ENCODE measurements at regions not wholly inside any gene's neighbourhood (a gene's known extent, or its start where the extent isn't known, plus 50 kb on each side); places are given as distances from the start of the nearest gene placed in this dataset.

GRCh38 chr18:44080054-44080453 is 600.6 kb upstream of the SETBP1 start:
- no peak for DNase-seq

- DNase-seq = no peak
Measured at GRCh38 chr18:44089732-44090131, 591.0 kb upstream of the SETBP1 start.

GRCh38 chr18:44090453-44090852 is 590.2 kb upstream of the SETBP1 start:
- no peak for DNase-seq

GRCh38 chr18:44093253-44093652 is 587.4 kb upstream of the SETBP1 start:
- no peak for DNase-seq

DNA sequence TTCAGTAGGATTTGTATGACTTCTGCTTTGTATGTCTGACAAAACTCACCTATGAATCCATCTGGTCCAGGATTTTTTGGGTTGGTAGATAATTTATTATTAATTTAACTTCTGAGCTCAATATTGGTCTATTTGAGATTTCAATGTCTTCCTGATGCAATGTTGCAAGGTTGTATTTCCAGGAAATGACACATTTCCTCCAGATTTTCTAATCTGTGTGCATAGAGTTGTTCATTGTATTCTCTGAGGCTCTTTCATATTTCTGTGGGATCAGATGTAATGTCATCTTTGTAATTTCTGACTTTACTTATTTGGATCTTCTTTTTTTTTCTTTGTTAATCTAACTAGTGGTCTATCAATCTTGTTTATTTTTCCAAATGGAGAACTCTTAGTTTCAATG is 584.7 kb upstream of the SETBP1 start:
- DNase-seq = no peak

GRCh38 chr18:44098551-44099098 is 582.1 kb upstream of the SETBP1 start:
- no peak for DNase-seq

- no peak for DNase-seq
Measured at GRCh38 chr18:44107187-44107586, 573.5 kb upstream of the SETBP1 start.

DNA sequence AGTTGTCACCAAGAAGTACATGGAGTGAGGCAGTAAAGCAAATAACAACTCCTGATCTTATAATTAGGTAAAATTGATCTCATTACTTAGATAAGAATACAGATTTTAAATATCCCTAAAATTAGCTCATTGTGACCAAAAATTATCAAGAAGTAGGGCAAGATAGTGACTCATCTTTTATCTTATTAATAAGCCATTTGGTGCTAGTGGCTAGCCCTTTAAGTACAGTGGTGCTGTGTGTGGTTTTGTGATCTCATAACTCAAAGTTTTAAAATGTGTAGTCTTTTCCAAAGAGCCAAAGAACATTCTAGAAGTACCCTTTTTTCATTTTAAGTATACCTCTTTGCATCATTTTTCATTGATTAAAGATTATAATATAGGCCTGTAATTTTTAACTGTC is 569.4 kb upstream of the SETBP1 start:
- no peak for DNase-seq

DNA sequence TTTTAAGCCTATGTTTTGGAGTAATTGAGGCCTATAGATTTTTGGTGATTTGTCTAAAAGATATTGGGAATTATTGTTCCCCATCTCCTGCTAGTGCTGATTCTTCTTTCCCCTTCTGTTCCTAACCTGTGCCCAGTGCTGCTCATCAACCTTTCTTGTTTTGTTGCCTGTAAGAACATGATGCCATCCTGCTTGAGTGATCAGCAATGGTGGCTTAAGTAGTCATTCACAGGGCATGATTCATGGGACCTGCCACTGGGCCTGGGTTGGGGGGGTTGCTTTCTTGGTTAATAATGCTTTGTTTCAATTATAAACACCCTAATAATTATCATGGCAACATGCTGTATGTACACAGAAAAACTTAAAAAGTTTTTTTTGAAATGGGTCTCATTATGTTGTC is 562.9 kb upstream of the SETBP1 start:
- DNase-seq = no peak

GRCh38 chr18:44119607-44120006 is 561.1 kb upstream of the SETBP1 start:
- no peak for DNase-seq

GRCh38 chr18:44123743-44124142 is 556.9 kb upstream of the SETBP1 start:
- DNase-seq = no peak

DNA sequence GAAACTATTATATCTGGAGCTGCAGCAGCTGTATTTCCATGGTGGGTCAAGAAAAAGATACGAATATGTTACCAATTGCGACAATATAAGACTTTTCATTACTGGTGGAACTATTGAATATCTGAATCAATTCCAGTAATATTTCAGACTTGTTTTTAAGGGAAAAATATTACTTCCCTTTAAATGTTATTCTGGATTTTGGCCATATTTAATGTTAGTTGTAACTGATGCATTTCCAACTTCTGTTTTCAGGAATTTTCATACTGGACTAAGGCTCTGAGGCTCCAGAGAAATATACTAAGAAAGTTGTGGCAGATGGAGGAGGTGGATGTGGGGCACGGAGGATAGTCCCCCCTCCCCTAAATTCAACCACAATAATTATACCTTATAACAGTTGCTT is 555.2 kb upstream of the SETBP1 start:
- DNase-seq = no peak

GRCh38 chr18:44126598-44126997 is 554.1 kb upstream of the SETBP1 start:
- DNase-seq = no peak

DNA sequence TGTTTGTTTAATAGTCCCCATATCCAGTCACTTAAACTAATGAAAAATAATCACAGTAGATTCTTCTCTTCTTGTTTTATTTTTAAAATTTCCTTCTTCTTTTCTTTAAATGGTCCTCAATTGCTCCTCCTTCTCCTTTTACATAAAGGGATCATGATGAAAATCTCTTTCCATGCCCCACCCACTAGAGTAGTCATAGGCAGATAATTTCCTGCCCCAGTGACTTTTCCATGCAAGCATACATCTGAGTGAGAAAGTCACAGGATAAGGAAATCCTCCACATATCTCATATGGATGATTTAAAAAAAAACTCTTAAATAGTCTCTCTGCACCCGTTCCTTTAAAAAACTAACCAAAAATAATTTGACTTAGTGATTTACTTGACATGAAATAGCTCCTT is 552.3 kb upstream of the SETBP1 start:
- no peak for DNase-seq

DNA sequence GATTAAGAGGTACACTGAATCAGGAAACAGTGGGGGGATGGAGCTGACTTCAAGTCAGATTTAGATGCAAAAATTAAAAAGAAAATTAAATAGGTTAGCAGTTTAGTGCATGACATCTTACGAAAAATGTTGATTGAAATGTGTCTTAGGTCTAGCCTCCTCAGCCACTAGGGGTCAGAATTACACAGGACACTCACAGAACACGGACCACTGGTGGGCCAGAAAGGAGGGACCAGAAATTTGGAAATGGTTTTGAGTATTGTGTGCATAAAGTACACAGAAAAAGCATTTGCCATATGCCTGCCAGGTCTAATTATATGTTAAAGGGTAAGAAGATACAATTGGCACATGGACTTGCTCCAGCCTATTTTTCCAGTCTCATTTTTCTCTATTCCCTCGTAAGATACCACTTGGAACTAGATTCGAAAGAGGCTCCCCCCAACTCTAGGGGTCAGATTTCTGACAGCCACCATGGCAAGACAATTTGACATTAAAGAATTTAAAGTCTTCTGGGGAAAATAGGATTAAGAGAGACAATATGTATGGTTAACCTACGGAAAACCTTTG is 550.2 kb upstream of the SETBP1 start:
- DNase-seq = no peak

- no peak for DNase-seq
Measured at GRCh38 chr18:44133483-44133882, 547.2 kb upstream of the SETBP1 start.

GRCh38 chr18:44134447-44134846 is 546.2 kb upstream of the SETBP1 start:
- no peak for DNase-seq

DNA sequence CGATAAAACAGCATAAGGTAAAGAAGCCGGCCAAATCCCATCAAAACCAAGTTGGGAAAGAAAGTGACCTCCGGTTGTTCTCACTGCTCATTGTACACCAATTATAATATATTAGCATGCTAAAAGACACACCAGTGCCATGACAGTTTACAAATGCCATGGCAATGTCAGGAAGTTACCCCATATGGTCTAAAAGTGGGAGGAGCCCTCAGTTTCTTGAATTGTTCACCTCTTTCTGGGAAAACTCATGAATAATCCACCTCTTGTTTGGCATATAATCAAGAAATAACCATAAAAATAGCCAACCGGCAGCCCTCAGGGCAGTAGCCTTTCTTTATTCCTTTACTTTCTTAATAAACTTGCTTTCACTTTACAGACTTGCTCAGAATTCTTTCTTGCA is 544.9 kb upstream of the SETBP1 start:
- no peak for DNase-seq

DNA sequence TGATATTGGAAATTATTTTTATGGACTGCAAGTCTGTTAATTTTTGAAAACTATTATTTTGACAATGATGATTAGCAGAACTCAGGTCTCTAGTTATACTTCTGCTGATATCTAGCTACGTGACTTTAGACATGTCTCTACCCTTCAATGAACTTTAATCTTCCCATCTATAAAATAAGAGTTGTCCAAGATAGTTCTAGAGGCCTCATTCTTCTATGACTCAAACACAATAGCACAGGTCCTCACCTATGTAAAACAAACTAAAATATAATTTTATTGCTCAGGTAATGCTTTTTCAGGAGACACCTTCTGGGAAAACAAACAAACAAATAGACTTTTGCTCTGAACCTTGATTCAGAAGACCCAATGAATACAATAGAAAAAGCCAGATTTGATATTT is 544.4 kb upstream of the SETBP1 start:
- no peak for DNase-seq

DNA sequence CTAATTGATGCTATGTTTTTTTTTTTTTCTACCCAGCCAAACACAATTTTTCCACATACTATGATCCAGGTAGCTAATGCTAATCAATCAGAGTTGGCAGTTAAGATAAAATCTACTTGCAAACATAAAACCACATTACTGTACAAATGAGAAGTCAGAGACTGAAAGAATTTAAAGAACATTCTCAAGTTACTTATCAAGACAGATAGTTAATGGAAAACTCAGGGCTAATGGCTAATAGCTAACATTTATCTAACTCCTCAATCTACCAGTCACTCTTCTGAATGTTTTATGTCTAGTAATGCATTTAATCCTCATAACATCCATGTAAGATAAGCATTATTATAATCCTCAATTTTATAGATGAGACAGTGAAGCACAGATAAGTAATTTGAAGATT is 537.6 kb upstream of the SETBP1 start:
- DNase-seq = no peak

DNA sequence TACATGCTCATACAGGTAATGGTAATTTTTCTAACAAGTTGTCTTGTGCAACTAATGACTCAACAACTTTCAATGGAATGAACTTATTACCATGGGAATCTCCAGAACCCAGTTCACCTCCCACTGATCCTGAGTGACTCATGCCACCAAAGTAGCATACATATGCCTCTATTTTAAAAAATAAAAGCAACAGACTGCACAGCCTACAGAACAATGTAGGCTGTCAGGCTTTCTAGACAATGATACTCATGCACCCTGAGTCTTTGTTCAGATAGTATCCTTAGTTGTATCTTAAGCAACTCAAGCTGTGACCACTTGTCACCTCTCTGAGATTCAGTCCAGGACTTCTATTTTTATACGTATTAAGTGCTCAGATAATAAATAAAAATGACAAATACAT is 531.0 kb upstream of the SETBP1 start:
- DNase-seq = no peak

GRCh38 chr18:44153981-44154380 is 526.7 kb upstream of the SETBP1 start:
- no peak for DNase-seq

DNA sequence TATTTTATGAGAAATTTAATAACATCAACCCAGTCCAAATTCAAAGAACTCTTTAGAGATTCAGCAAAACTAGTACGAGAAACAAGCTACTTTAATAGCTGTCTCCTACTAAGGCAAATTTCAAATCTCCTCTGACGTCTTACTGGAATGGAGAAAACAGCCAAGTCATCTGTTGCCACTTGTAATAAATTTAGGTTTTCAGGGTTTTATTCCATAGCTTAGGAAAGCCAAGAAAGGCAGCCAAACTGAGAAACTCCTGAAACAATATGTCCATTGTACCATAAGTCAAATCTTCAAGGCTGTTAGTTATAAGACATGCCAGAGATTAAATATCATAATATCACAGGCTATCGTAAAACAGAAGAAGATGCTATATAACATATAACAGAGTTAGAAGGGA is 524.6 kb upstream of the SETBP1 start:
- DNase-seq = no peak

DNA sequence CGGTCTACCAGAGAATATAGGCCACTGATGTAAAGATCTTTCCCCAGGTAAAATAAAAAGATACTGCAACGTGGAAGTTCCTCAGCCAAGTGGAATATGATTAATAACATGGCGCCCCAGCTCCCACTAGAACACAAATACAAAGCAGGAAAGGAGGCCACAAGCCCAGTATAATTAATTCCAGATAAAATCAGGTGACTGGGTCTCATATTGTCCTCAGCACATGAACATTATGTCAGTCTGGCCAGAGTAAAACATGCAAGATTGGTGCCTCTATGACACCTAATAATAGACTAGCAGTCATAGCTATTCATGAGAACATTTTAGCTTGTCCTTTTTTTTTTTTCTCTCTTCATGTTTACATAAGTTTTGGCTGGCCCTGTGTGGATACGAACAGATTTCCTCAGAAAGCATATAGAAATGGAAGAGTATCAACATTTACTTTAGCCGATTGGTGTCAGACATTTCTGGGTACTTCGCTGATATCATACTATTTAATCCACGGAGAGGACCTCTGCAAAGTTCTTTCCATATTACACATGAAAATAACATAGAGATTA is 523.8 kb upstream of the SETBP1 start:
- DNase-seq = no peak

DNA sequence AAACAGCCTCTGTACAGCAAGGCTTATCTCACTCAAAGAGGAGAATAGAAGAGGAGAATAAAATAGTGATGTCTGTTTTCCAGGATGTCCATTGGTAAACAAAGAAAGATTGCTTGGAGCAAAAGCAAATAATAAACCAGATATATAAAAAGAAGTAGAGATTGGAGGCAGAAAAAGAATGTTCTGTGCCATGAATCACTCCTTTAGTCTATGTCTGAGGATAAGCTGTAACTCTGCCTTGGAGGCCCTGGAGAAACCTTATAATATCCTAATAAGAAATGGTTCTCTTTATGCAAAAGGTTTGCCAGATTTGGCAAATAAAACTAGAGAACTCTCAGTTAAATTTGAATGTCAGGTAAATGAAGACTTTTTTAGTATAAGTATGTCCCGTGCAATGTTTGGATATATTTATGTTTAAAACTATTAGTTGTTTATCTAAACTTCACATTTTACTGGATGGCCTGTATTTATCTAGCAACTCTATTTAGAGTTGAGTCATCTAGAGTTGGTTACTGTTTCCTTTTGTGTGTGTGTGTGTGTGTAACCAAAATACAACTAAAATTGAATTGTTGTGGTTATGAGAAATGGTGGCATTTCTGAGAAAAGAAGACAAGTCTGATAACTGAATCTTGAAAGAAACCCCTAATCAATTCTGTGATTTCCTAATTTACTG is 510.3 kb upstream of the SETBP1 start:
- DNase-seq = no peak

Measured in CD4-positive, alpha-beta T cell treated with Interleukin-4 for 4 hours (primary cell).